PFSK-1 (cell line): ENCODE measurements at regions not wholly inside any gene's neighbourhood (a gene's known extent, or its start where the extent isn't known, plus 50 kb on each side); places are given as distances from the start of the nearest gene placed in this dataset.

Source experiments
- FOXP2 ChIP-seq: optimal IDR thresholded peaks from 2 replicates; pipeline ENCODE3; 2011; ENCODE audit warnings: borderline replicate concordance, control low read depth, inconsistent platforms; ENCODE audit not compliant: insufficient read depth; ENCODE audit errors: extremely low read length, extremely low read depth
- POLR2AphosphoS5 ChIP-seq: IDR thresholded peaks from 2 replicates; pipeline ENCODE4 v1.6.1; 2012; ENCODE audit warnings: low read depth, mild to moderate bottlenecking, control low read depth, low read length, moderate library complexity
- SIN3A ChIP-seq: IDR thresholded peaks from 2 replicates; pipeline ENCODE4 v1.6.1; 2012; ENCODE audit warnings: mild to moderate bottlenecking, low read length, moderate library complexity, borderline replicate concordance; ENCODE audit not compliant: insufficient read depth
- TAF1 ChIP-seq: IDR thresholded peaks from 2 replicates; pipeline ENCODE4 v1.6.1; 2012; ENCODE audit warnings: low read length, control low read depth, borderline replicate concordance; ENCODE audit not compliant: insufficient read depth
- TF ChIP-seq, protein P1 (sequence below), 2 experiments: IDR thresholded peaks; 2 replicates each; pipeline versions ENCODE4 v1.6.1 to v1.8.0; 2011 to 2012; ENCODE audit warnings: low read depth in 2 of 2, low read length in 2 of 2, control low read depth in 1 of 2, inconsistent platforms in 1 of 2, mild to moderate bottlenecking in 1 of 2, moderate library complexity in 1 of 2; ENCODE audit not compliant: insufficient read depth in 1 of 2

- TF ChIP-seq SIN3A: no peak
- TF ChIP-seq FOXP2: no peak
- TF ChIP-seq POLR2AphosphoS5: no peak
- TF ChIP-seq TAF1: no peak
- TF ChIP-seq, protein P1, sequence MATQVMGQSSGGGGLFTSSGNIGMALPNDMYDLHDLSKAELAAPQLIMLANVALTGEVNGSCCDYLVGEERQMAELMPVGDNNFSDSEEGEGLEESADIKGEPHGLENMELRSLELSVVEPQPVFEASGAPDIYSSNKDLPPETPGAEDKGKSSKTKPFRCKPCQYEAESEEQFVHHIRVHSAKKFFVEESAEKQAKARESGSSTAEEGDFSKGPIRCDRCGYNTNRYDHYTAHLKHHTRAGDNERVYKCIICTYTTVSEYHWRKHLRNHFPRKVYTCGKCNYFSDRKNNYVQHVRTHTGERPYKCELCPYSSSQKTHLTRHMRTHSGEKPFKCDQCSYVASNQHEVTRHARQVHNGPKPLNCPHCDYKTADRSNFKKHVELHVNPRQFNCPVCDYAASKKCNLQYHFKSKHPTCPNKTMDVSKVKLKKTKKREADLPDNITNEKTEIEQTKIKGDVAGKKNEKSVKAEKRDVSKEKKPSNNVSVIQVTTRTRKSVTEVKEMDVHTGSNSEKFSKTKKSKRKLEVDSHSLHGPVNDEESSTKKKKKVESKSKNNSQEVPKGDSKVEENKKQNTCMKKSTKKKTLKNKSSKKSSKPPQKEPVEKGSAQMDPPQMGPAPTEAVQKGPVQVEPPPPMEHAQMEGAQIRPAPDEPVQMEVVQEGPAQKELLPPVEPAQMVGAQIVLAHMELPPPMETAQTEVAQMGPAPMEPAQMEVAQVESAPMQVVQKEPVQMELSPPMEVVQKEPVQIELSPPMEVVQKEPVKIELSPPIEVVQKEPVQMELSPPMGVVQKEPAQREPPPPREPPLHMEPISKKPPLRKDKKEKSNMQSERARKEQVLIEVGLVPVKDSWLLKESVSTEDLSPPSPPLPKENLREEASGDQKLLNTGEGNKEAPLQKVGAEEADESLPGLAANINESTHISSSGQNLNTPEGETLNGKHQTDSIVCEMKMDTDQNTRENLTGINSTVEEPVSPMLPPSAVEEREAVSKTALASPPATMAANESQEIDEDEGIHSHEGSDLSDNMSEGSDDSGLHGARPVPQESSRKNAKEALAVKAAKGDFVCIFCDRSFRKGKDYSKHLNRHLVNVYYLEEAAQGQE (IDR thresholded peaks at IDR 0.05; ENCODE audit: insufficient read depth in 1 of 2, low read depth in 2 of 2, low read length in 2 of 2): no peak
Measured at GRCh38 chr5:12357626-12358025, 453.4 kb upstream of the CTNND2 start.

DNA sequence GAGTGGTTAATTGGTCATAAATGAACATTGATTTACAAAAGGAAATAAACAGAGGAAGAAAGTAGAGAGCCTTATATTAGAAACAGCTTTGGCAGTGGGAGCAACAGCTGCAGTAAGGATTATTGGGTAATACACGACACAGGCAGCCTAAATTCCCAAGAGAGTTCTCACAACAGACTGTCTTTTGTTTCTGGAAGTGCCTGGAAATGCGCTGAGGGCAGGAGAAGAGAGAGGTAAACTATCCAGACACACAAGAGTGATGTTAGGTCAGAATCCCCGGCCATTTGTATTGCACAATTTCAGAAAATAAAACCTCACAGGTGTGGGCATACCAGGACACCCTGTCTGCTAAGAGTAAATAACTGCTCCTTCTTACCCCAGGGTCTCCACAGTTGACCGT lies 450.4 kb upstream of the CTNND2 start:
- TF ChIP-seq SIN3A (no peak), POLR2AphosphoS5 (no peak), FOXP2 (no peak), TAF1 (no peak)
- TF ChIP-seq, protein P1 (IDR thresholded peaks at IDR 0.05; ENCODE audit: insufficient read depth in 1 of 2, low read depth in 2 of 2, low read length in 2 of 2): no peak

DNA sequence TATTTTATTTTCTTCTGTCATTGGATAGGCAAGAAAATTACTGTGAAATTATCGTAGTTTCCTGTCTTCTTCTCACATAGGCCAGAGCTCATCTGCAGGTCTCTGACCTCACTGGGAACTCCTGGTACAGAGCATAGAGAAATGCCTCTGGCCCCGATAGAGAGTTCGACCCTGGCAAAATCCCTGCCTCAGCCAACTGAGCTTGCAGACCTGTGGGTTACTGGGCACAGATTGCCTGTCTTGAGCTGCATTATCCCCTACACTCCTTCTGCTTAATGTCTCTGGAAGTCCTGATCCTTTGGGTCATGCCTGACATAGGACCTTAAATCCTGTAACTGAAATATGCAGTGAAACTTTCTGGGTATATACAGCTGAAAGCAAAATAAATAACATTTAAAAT lies 439.3 kb upstream of the CTNND2 start:
- TF ChIP-seq POLR2AphosphoS5: no peak
- TF ChIP-seq, protein P1 (IDR thresholded peaks at IDR 0.05; ENCODE audit: insufficient read depth in 1 of 2, low read depth in 2 of 2, low read length in 2 of 2): no peak
- no peak for TF ChIP-seq SIN3A
- no peak for TF ChIP-seq TAF1
- TF ChIP-seq FOXP2: no peak

- no peak for TF ChIP-seq POLR2AphosphoS5
- no peak for TF ChIP-seq TAF1
- no peak for TF ChIP-seq SIN3A
- TF ChIP-seq, protein P1 (IDR thresholded peaks at IDR 0.05; ENCODE audit: insufficient read depth in 1 of 2, low read depth in 2 of 2, low read length in 2 of 2): no peak
- no peak for TF ChIP-seq FOXP2
Measured at GRCh38 chr5:12335938-12336337, 431.7 kb upstream of the CTNND2 start.

- TF ChIP-seq POLR2AphosphoS5 (no peak), FOXP2 (no peak)
- TF ChIP-seq, protein P1 (IDR thresholded peaks at IDR 0.05; ENCODE audit: insufficient read depth in 1 of 2, low read depth in 2 of 2, low read length in 2 of 2): no peak
Measured at GRCh38 chr5:12332480-12332879, 428.2 kb upstream of the CTNND2 start.
